ENCODE measurements at regions not wholly inside any gene's neighbourhood (a gene's known extent, or its start where the extent isn't known, plus 50 kb on each side); places are given as distances from the start of the nearest gene placed in this dataset.

- no peak for DNase-seq (ENCODE audit: low read depth)
- H3K4me3 ChIP-seq (ENCODE audit: low read depth, low read length) = no peak overlapping the region
- TF ChIP-seq CTCF (IDR thresholded peaks at IDR 0.05; ENCODE audit: insufficient read depth, low read length) = no peak
These were observed 291.5 kb downstream of the TDRD15 start for GRCh38 chr2:21415234-21415633.

GRCh38 chr2:21416226-21416625 is 292.5 kb downstream of the TDRD15 start:
- DNase-seq (ENCODE audit: low read depth) = no peak
- no peak for TF ChIP-seq CTCF (IDR thresholded peaks at IDR 0.05; ENCODE audit: insufficient read depth, low read length)
- H3K4me3 ChIP-seq (ENCODE audit: low read depth, low read length) = no peak overlapping the region

- DNase-seq (ENCODE audit: low read depth) = no peak
- TF ChIP-seq CTCF (IDR thresholded peaks at IDR 0.05; ENCODE audit: insufficient read depth, low read length) = no peak
- no peak overlapping the region for H3K4me3 ChIP-seq (ENCODE audit: low read depth, low read length)
These were observed 294.7 kb downstream of the TDRD15 start for GRCh38 chr2:21418456-21418855.

- H3K4me3 ChIP-seq (ENCODE audit: low read depth, low read length) = no peak overlapping the region
- TF ChIP-seq CTCF (IDR thresholded peaks at IDR 0.05; ENCODE audit: insufficient read depth, low read length) = no peak
- no peak for DNase-seq (ENCODE audit: low read depth)
These were observed 297.0 kb downstream of the TDRD15 start for GRCh38 chr2:21420553-21421335.

- no peak for TF ChIP-seq CTCF (IDR thresholded peaks at IDR 0.05; ENCODE audit: insufficient read depth, low read length)
- no peak for DNase-seq (ENCODE audit: low read depth)
- H3K4me3 ChIP-seq (ENCODE audit: low read depth, low read length) = no peak overlapping the region
These were observed 298.3 kb downstream of the TDRD15 start for GRCh38 chr2:21422050-21422449.

- H3K4me3 ChIP-seq (ENCODE audit: low read depth, low read length) = no peak overlapping the region
- no peak for TF ChIP-seq CTCF (IDR thresholded peaks at IDR 0.05; ENCODE audit: insufficient read depth, low read length)
- no peak for DNase-seq (ENCODE audit: low read depth)
These were observed 299.2 kb downstream of the TDRD15 start for GRCh38 chr2:21422724-21423522.

All from fibroblast of the aortic adventitia (primary cell).